HG03097 (cell line): ENCODE measurements at regions not wholly inside any gene's neighbourhood (a gene's known extent, or its start where the extent isn't known, plus 50 kb on each side); places are given as distances from the start of the nearest gene placed in this dataset.
"Not testable (repeated sequence)": the region's sequence is repeated elsewhere in the genome, so short reads cannot be mapped to it uniquely, and the experiment has no call there.

Experiments used
- ATAC-seq: cut with Tn5 transposase; IDR thresholded peaks from one replicate; pipeline ENCODE4 v1.9.1; 2021; ENCODE audit not compliant: unreplicated experiment, low FRiP score

GRCh38 chr5:117138523-117138922, 563.9 kb upstream of the SEMA6A start:
- no peak for ATAC-seq

GRCh38 chr5:117135851-117136250, 561.2 kb upstream of the SEMA6A start:
- no peak for ATAC-seq

DNA sequence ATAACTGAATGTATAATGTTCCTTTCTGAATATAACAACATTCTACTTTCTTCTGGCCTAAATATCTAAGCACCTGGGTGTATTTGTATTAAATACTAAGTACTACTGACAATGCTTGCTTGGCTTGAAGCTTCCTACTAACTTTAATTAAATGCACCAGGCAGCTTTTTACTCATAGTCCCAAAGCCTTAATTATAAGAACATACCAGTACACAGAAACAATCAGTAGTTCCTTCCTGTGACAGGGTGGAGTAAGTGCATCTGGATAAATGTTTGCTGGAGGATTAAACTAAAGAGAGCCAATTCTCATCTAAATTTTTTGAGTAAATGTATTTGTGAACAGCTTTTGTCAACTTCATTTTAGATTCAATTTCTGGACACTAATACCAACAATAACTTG, 558.6 kb upstream of the SEMA6A start:
- ATAC-seq, result no peak

GRCh38 chr5:117131876-117132275, 557.3 kb upstream of the SEMA6A start:
- no peak for ATAC-seq

DNA sequence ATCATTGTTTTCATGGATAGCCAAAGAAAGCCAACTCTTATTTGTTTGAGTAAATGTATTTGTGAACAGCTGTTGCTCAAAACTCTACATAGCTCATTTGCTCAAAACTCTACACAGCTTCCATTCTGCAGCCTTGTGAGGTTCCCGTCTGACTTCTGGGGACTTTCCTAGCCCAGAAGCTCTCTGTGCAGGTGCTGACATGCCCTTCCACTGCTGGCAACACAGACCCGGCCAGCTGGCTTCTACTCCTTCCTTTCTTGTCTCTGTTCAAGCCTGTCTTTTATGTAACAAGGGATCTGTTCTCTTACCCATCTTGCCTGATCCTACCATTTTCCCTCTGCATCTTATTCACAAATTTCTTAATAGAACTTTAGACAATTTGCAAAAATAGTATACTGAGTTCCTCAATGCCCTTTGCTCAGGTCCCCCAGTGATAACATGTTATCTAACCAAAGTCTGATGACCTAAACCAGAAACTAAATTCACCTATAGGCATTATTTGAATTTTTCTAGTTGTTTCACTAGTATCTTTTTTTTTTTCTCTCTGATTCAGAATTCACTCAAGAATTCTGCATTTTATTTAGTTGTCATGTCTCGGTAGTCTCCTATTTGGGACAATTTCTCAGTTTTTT, 556.5 kb upstream of the SEMA6A start:
- ATAC-seq, result peak; percentile 81

DNA sequence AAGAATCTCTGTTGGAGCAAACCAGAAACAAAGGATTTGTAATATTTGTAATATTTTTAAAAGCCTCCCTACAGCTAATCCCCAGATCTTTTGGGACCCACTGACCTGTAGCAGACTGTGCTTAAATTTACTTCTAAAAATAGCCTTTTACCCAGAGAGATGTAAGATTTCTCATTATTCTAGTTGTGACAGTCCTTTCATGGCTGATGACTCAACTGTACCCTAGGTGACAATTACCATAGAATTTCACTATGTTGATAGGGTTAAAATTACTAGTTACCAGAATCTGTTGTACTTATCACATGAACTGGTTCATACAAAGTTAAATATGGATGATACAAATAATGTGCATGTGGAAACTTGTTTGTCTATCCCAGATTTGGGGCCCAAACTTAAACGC, 543.9 kb upstream of the SEMA6A start:
- no peak for ATAC-seq

DNA sequence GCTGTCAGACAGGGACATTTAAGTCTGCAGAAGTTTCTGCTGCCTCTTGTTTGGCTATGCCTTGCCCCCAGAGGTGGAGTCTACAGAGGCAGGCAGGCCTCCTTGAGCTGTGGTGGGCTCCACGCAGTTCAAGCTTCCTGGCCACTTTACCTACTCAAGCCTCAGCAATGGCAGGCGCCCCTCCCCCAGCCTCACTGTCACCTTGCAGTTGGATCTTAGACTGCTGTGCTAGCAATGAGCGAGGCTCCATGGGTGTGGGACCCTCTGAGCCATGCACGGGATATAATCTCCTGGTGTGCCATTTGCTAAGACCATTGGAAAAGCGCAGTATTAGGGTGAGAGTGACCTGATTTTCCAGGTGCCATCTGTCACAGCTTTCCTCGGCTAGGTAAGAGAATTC, 542.7 kb upstream of the SEMA6A start:
- ATAC-seq, result not testable (repeated sequence)

- ATAC-seq, result no peak
Measured at GRCh38 chr5:117110548-117110947, 535.9 kb upstream of the SEMA6A start.

DNA sequence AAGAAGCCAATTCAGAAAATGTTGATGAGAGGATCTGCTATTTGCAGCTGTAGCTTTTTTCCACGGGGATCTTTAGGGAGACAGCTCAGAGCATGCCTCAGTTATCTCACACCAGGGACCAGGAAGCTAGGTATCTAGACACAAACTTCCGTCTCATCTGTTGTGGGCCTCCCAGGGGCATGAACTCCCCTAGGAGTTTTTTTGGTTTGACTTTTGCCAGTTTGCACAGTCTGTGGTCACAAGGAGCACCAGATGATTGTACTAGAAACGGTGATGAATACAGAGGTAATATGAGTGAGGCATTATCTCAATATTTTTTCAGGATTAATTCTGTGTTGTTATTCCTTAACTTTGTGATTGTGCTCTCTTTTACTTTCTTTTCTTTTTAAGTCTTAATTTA, 533.2 kb upstream of the SEMA6A start:
- no peak for ATAC-seq

GRCh38 chr5:117103703-117104102, 529.1 kb upstream of the SEMA6A start:
- ATAC-seq, result no peak

DNA sequence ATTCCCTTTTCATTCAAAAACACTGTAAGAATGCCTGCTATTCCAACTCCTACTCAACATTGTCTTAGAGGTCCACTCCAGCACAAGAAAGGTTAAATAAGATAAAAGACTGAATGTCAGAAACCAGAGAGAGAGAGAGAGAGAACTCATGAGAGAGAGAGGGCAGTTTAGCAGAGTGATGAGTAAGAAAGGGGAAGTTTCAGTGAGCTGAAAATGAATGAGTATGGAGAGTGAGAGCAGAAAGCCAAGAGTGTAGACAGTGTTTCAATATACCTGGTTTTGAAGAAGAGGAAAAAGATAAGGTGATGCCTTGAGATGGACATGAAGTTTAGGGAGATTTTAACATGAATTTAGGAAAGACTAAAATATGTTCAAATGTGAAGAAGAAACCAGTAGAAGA, 528.0 kb upstream of the SEMA6A start:
- ATAC-seq, result no peak

- ATAC-seq, result no peak
Measured at GRCh38 chr5:117100176-117100575, 525.6 kb upstream of the SEMA6A start.

- no peak for ATAC-seq
Measured at GRCh38 chr5:117098094-117098493, 523.5 kb upstream of the SEMA6A start.

GRCh38 chr5:117095346-117096332, 521.0 kb upstream of the SEMA6A start:
- no peak for ATAC-seq

- ATAC-seq, result no peak
Measured at GRCh38 chr5:117094114-117094815, 519.6 kb upstream of the SEMA6A start.

DNA sequence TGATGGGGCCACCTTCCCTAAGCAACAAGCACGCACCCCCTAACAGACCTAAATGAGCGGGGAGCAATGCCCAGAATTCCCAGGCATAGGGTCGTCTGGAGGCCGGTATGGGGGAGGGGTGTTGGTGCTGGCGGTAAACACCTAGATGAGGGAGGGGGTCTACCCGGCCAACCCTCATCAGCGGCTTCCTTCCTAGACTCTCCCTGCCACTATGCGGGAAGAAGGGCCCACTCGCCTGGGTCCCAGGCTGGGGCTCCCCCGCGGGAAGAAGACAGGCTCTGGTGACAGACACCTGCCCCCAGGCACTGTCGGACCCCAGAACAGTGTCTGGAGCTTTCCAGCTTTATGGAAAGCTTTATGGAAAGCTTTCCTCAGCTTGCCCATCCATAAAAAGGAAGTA, 519.0 kb upstream of the SEMA6A start:
- no peak for ATAC-seq

- no peak for ATAC-seq
Measured at GRCh38 chr5:117089001-117089400, 514.4 kb upstream of the SEMA6A start.

GRCh38 chr5:117088176-117088575, 513.6 kb upstream of the SEMA6A start:
- ATAC-seq, result no peak

DNA sequence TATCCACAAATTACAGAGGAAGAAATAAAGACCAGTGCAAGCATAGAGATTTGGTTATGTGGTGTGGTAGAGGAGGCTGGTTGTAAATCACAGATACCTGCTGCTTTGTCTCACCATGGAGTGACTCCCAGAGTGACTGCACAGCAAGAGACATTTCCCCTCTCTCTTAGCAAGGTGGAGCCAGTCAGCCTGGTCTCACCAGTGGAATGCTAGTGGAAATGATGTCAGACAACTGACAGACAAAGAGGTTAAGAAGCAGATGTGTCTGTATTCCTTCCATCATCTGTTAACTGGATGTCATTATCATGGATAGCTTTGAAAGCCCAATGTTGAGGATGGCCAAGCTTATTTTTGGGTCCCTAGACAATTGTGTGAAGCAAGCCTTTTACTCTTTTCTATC, 509.4 kb upstream of the SEMA6A start:
- ATAC-seq, result no peak

DNA sequence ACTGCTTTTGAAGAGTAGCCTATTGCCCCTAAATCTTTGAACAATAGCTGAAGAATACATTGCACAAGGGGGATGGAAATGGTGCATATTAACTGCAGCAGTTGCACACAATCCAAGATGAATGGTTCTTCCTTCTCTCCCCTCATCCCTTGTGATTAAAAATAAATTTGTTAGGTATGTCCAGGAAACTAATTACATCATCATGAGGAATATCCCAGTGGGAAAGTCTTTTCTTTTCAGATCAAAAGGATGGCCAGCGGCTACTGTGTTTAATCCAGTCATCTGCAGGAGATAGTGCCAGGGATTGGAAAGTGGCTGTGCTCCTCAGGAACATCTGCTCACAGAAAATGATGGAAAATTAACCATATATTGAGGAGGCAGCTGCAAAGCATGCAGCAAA, 508.4 kb upstream of the SEMA6A start:
- no peak for ATAC-seq

DNA sequence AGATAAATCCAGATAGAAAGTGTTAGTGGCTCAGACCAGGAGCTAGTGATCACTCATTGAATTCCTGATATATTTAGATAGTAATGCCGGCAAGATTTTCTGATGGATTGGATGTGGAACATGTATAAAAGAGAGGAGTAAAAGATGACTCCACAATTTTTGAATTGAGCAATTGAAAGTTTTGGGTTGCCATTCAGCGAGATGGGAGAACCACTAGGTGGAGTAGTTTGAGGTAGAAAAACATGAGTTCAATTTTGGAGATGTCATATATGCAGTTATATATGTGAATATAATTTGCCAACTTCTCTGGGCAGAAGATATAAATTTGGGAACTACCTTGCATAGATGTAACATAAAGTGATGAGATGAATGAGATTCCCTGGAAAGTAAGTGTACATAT, 502.5 kb upstream of the SEMA6A start:
- no peak for ATAC-seq
